Trophoblast cell (in vitro differentiated cells and primary cell): ENCODE measurements at regions not wholly inside any gene's neighbourhood (a gene's known extent, or its start where the extent isn't known, plus 50 kb on each side); places are given as distances from the start of the nearest gene placed in this dataset.
"Not testable (repeated sequence)": the region's sequence is repeated elsewhere in the genome, so short reads cannot be mapped to it uniquely, and the experiment has no call there.

ENCODE experiments used
- DNase-seq, 2 donors: peaks; one replicate each; pipeline ENCODE4 v3.0.0-alpha.2; 2016
- H2AFZ ChIP-seq: 2 replicates; pipeline ENCODE4 v1.6.1; 2013; ENCODE audit warnings: low read length, moderate library complexity, mild to moderate bottlenecking; ENCODE audit not compliant: insufficient read depth, poor library complexity
- H2AK5ac ChIP-seq: 2 replicates; pipeline ENCODE4 v1.6.1; 2013; ENCODE audit warnings: mild to moderate bottlenecking, low read length
- H2BK120ac ChIP-seq: 2 replicates; pipeline ENCODE4 v1.6.1; 2013; ENCODE audit warnings: low read length, mild to moderate bottlenecking, moderate library complexity; ENCODE audit not compliant: insufficient read depth, poor library complexity
- H2BK12ac ChIP-seq: 2 replicates; pipeline ENCODE4 v1.6.1; 2013; ENCODE audit warnings: mild to moderate bottlenecking, low read length, moderate library complexity
- H2BK5ac ChIP-seq: 2 replicates; pipeline ENCODE4 v1.6.1; 2013; ENCODE audit warnings: low read length, low read depth, moderate library complexity, mild to moderate bottlenecking; ENCODE audit not compliant: poor library complexity
- H3K14ac ChIP-seq: 2 replicates; pipeline ENCODE4 v1.6.1; 2013; ENCODE audit warnings: mild to moderate bottlenecking, low read length
- H3K18ac ChIP-seq: 2 replicates; pipeline ENCODE4 v1.6.1; 2013; ENCODE audit warnings: mild to moderate bottlenecking, low read length
- H3K23ac ChIP-seq: 2 replicates; pipeline ENCODE4 v1.6.1; 2013; ENCODE audit warnings: low read length
- H3K27ac ChIP-seq: 2 replicates; pipeline ENCODE4 v1.5.1; 2013; ENCODE audit warnings: low read depth, mild to moderate bottlenecking, inconsistent platforms, low read length, moderate library complexity
- H3K27me3 ChIP-seq: 2 replicates; pipeline ENCODE4 v1.6.1; 2013; ENCODE audit warnings: inconsistent platforms, mild to moderate bottlenecking, low read length, moderate library complexity; ENCODE audit not compliant: insufficient read depth
- H3K36me3 ChIP-seq, 2 experiments: 1 replicate in 1 of 2; 2 replicates in 1 of 2; pipeline ENCODE4 v1.6.1; 2013; ENCODE audit warnings: low read length in 2 of 2, mild to moderate bottlenecking in 2 of 2, moderate library complexity in 1 of 2; ENCODE audit not compliant: insufficient read depth in 2 of 2, control insufficient read depth in 1 of 2
- H3K4ac ChIP-seq: 2 replicates; pipeline ENCODE4 v1.6.1; 2013; ENCODE audit warnings: low read depth, mild to moderate bottlenecking, low read length, moderate library complexity
- H3K4me1 ChIP-seq, 2 experiments: 1 replicate in 1 of 2; 2 replicates in 1 of 2; pipeline ENCODE4 v1.6.1; 2013; ENCODE audit warnings: low read length in 2 of 2, mild to moderate bottlenecking in 2 of 2, moderate library complexity in 1 of 2; ENCODE audit not compliant: insufficient read depth in 2 of 2, control insufficient read depth in 1 of 2
- H3K4me2 ChIP-seq: 2 replicates; pipeline ENCODE4 v1.6.1; 2013; ENCODE audit warnings: inconsistent platforms, mild to moderate bottlenecking, low read length, moderate library complexity
- H3K4me3 ChIP-seq: 2 replicates; pipeline ENCODE4 v1.5.1; 2013; ENCODE audit warnings: mild to moderate bottlenecking, low read depth, low read length, inconsistent platforms
- H3K79me1 ChIP-seq: one replicate; pipeline ENCODE4 v1.6.1; 2013; ENCODE audit warnings: low read length
- H3K79me2 ChIP-seq: 2 replicates; pipeline ENCODE4 v1.6.1; 2013; ENCODE audit warnings: low read length, mild to moderate bottlenecking; ENCODE audit not compliant: control insufficient read depth, insufficient read depth, poor library complexity
- H3K9ac ChIP-seq: 2 replicates; pipeline ENCODE4 v1.6.1; 2013; ENCODE audit warnings: mild to moderate bottlenecking, low read length
- H3K9me3 ChIP-seq: 2 replicates; pipeline ENCODE4 v1.6.1; 2013; ENCODE audit warnings: low read depth, mild to moderate bottlenecking, control low read depth, inconsistent platforms, low read length; ENCODE audit not compliant: insufficient read depth
- H4K12ac ChIP-seq: 2 replicates; pipeline ENCODE4 v1.6.1; 2013; ENCODE audit warnings: low read depth, mild to moderate bottlenecking, low read length, moderate library complexity
- H4K8ac ChIP-seq: 2 replicates; pipeline ENCODE4 v1.6.1; 2013; ENCODE audit warnings: low read depth, mild to moderate bottlenecking, low read length, moderate library complexity
- H4K91ac ChIP-seq: one replicate; pipeline ENCODE4 v1.6.1; 2013; ENCODE audit warnings: low read depth, mild to moderate bottlenecking, low read length, moderate library complexity
- WGBS: extraction: QIAGEN DNeasy Blood & Tissue Kit; methylation state at CpG from one replicate; pipeline ENCODE4 v1.1.7; 2013; ENCODE audit warnings: missing lambda C conversion rate; ENCODE audit not compliant: insufficient read length, insufficient coverage; ENCODE audit errors: extremely low coverage; 5-methylcytosine and 5-hydroxymethylcytosine counted together

DNA sequence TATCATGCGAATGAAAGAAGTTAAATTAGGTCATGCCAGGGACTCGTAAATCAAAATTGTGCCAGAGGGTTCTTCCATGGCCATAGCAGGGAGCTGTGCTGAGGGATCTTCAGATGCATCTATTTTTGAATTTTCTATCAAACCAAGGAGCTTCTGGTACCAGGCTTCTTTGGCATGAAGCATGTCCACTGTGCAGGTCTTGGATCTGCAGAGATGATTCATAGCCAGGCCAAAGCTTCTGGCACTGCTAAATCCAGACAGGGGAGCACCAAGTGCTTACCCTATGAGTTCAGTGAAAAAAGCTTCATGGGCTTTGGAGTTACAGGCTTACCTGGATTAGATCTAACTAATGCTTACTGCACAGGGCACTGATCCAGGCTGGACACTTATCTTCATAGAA lies 154.2 kb upstream of the DAB1 start:
- Histone ChIP-seq H3K79me2 (no peaks in the 10 kb centered on the region), H3K4me2 (no peak overlapping the region), H3K27ac (no peak overlapping the region), H2BK12ac (no peak overlapping the region), H3K27me3 (no peaks in the 10 kb centered on the region), H3K23ac (no peak overlapping the region), H2AFZ (no peak overlapping the region), H3K4me1 (no peaks in the 10 kb centered on the region), H3K18ac (no peak overlapping the region), H3K9me3 (no peaks in the 10 kb centered on the region), H4K91ac (no peak overlapping the region), H3K4me3 (no peak overlapping the region), H2BK5ac (no peak overlapping the region), H3K36me3 (no peaks in the 10 kb centered on the region), H2BK120ac (no peak overlapping the region), H3K9ac (no peak overlapping the region), H3K14ac (no peak overlapping the region), H3K79me1 (no peaks in the 10 kb centered on the region), H4K8ac (no peak overlapping the region), H3K4ac (no peak overlapping the region), H4K12ac (no peak overlapping the region), H2AK5ac (no peak overlapping the region)
- WGBS, result no CpG with 5 or more reads among the region's 2 CpGs
- DNase-seq, result no peak

DNA sequence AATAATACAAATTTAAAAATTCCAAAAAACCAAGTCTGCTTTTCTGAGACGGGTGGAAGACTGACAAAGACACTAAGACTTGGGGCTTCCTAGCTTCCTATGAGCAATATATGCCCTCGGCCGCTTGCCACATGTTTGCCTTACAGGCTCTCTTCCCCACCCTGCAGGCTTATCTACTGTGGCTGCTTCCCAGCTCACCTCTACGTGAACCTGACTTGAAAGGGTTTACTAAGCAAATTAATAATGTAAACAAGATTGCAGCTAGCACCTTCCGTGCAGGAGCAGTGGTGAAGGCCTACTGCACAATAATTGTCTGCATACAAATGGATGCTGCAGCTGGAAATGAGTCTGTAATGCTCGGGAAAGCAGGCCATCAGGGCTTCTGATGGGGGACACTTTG lies 152.9 kb upstream of the DAB1 start:
- Histone ChIP-seq H3K27me3 (no peaks in the 10 kb centered on the region), H3K18ac (no peak overlapping the region), H3K9ac (no peak overlapping the region), H3K79me1 (no peaks in the 10 kb centered on the region), H3K79me2 (no peaks in the 10 kb centered on the region), H2BK120ac (no peak overlapping the region), H3K4me2 (no peak overlapping the region), H3K4ac (no peak overlapping the region), H2BK12ac (no peak overlapping the region), H4K91ac (no peak overlapping the region), H3K27ac (no peak overlapping the region), H3K4me1 (no peaks in the 10 kb centered on the region), H3K23ac (no peak overlapping the region), H3K4me3 (no peak overlapping the region), H4K12ac (no peak overlapping the region), H2AK5ac (no peak overlapping the region), H3K36me3 (no peaks in the 10 kb centered on the region), H4K8ac (no peak overlapping the region), H3K14ac (no peak overlapping the region), H2BK5ac (no peak overlapping the region), H3K9me3 (no peaks in the 10 kb centered on the region), H2AFZ (no peak overlapping the region)
- no CpG with 5 or more reads among the region's 6 CpGs for WGBS
- DNase-seq, result no peak

DNA sequence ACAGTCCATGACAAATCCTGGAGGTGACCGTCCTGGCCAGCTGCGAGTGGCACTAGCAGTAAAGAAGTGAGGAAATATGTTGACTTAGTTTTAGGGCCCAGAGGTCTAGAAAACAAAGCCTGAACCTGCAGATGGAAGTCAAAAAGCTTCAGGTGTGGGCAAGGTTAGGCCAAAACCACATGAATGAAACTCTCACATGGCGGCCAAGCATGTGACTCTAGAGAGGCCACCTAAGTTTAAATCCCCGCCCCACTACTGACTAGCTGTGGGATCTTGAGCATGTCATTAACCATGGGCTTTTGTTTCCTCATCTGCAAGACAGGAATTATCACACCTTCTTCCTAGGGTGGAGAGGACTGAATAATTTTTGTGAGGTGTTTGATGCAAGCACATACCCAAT lies 148.2 kb upstream of the DAB1 start:
- no CpG with 5 or more reads among the region's 4 CpGs for WGBS
- no peak overlapping the region for H3K23ac ChIP-seq
- no peak overlapping the region for H4K91ac ChIP-seq
- H3K18ac ChIP-seq, result no peak overlapping the region
- no peaks in the 10 kb centered on the region for H3K36me3 ChIP-seq
- no peak overlapping the region for H2AK5ac ChIP-seq
- no peaks in the 10 kb centered on the region for H3K9me3 ChIP-seq
- H4K8ac ChIP-seq, result no peak overlapping the region
- no peak overlapping the region for H3K4ac ChIP-seq
- H2BK120ac ChIP-seq, result no peak overlapping the region
- H3K4me3 ChIP-seq, result no peak overlapping the region
- DNase-seq, result no peak
- no peak overlapping the region for H3K27ac ChIP-seq
- no peak overlapping the region for H4K12ac ChIP-seq
- H2BK5ac ChIP-seq, result no peak overlapping the region
- H3K79me1 ChIP-seq, result no peaks in the 10 kb centered on the region
- H2AFZ ChIP-seq, result no peak overlapping the region
- H3K79me2 ChIP-seq, result no peaks in the 10 kb centered on the region
- H3K14ac ChIP-seq, result no peak overlapping the region
- H3K9ac ChIP-seq, result no peak overlapping the region
- H3K27me3 ChIP-seq, result no peaks in the 10 kb centered on the region
- H3K4me1 ChIP-seq, result no peaks in the 10 kb centered on the region
- no peak overlapping the region for H3K4me2 ChIP-seq
- H2BK12ac ChIP-seq, result no peak overlapping the region

DNA sequence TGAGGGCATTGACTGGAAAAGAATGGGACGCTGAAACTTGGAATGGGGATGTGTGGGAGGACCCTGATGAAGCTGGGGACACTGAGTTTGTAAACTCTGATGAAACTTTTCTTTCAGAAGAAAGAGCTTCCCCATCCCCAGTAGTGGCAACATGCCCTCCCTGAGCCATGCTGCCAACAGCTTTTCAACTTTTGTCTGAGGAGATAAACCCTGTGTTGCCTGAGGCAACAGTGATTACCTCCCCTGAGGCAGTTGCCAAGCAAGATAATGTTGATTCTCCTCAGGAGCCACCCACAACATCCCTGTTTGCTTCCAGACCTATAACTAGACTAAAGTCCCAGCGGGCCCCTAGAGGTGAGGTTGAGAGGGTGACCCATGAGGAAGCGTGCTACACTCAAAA lies 134.2 kb upstream of the DAB1 start:
- not testable (repeated sequence) for H2AFZ ChIP-seq, H2BK5ac ChIP-seq, H3K18ac ChIP-seq, H3K4me1 ChIP-seq, H3K79me1 ChIP-seq, H3K79me2 ChIP-seq, H2BK120ac ChIP-seq, H3K36me3 ChIP-seq, H3K23ac ChIP-seq, H3K9ac ChIP-seq, H3K14ac ChIP-seq, H2AK5ac ChIP-seq, H3K4me2 ChIP-seq, H3K4ac ChIP-seq, H4K12ac ChIP-seq, H3K4me3 ChIP-seq, DNase-seq, H2BK12ac ChIP-seq, H4K8ac ChIP-seq, H4K91ac ChIP-seq, H3K27me3 ChIP-seq, H3K9me3 ChIP-seq, H3K27ac ChIP-seq
- no CpG with 5 or more reads among the region's 3 CpGs for WGBS
